Panc1 (cell line): ENCODE measurements at regions not wholly inside any gene's neighbourhood (a gene's known extent, or its start where the extent isn't known, plus 50 kb on each side); places are given as distances from the start of the nearest gene placed in this dataset.

Experiments
- POLR2AphosphoS5 ChIP-seq: IDR thresholded peaks from 2 replicates; pipeline ENCODE4 v1.6.1; 2012; ENCODE audit warnings: mild to moderate bottlenecking, low read depth, low read length, moderate library complexity
- REST ChIP-seq, 2 experiments: IDR thresholded peaks; 2 replicates each; pipeline ENCODE4 v1.6.1; 2011 to 2012; ENCODE audit warnings: low read depth in 2 of 2, control low read depth in 1 of 2, low read length in 1 of 2, mild to moderate bottlenecking in 1 of 2, moderate library complexity in 1 of 2; ENCODE audit not compliant: insufficient read depth in 1 of 2
- SIN3A ChIP-seq: IDR thresholded peaks from 2 replicates; pipeline ENCODE4 v1.6.1; 2012; ENCODE audit warnings: low read depth, mild to moderate bottlenecking, low read length, moderate library complexity, borderline replicate concordance; ENCODE audit not compliant: insufficient read depth
- TCF7L2 ChIP-seq: IDR thresholded peaks from 2 replicates; pipeline ENCODE4 v1.6.1; 2011; ENCODE audit warnings: mild to moderate bottlenecking, low read depth, low read length, inconsistent platforms
- TF ChIP-seq, protein P1 (sequence below): fragments of 450-650 bp; IDR thresholded peaks from 2 replicates; pipeline ENCODE4 v1.5.1; 2017; ENCODE audit warnings: mild to moderate bottlenecking

GRCh38 chr20:40230486-40230885, 458.6 kb downstream of the MAFB start:
- TF ChIP-seq POLR2AphosphoS5 (no peak), REST (IDR thresholded peaks at IDR 0.05; ENCODE audit: insufficient read depth in 1 of 2, low read depth in 2 of 2, low read length in 1 of 2) (no peak), TCF7L2 (no peak), SIN3A (no peak)
- TF ChIP-seq, protein P1, sequence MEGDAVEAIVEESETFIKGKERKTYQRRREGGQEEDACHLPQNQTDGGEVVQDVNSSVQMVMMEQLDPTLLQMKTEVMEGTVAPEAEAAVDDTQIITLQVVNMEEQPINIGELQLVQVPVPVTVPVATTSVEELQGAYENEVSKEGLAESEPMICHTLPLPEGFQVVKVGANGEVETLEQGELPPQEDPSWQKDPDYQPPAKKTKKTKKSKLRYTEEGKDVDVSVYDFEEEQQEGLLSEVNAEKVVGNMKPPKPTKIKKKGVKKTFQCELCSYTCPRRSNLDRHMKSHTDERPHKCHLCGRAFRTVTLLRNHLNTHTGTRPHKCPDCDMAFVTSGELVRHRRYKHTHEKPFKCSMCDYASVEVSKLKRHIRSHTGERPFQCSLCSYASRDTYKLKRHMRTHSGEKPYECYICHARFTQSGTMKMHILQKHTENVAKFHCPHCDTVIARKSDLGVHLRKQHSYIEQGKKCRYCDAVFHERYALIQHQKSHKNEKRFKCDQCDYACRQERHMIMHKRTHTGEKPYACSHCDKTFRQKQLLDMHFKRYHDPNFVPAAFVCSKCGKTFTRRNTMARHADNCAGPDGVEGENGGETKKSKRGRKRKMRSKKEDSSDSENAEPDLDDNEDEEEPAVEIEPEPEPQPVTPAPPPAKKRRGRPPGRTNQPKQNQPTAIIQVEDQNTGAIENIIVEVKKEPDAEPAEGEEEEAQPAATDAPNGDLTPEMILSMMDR, result no peak
